Fibroblast of lung (primary cell): ENCODE measurements at regions not wholly inside any gene's neighbourhood (a gene's known extent, or its start where the extent isn't known, plus 50 kb on each side); places are given as distances from the start of the nearest gene placed in this dataset.

ENCODE experiments used
- DNase-seq, 2 donors: peaks; one replicate each; pipeline versions ENCODE4 v3.0.0 to v3.0.0-alpha.2; 2010; ENCODE audit warnings: low read depth in 2 of 2
- H2AFZ ChIP-seq: 2 replicates; pipeline ENCODE4 v1.5.1; 2012; ENCODE audit warnings: low read length, control low read depth, inconsistent platforms
- H3K27ac ChIP-seq: 2 replicates; pipeline ENCODE4 v1.5.1; 2011; ENCODE audit warnings: low read length, control low read depth; ENCODE audit not compliant: insufficient read depth
- H3K27me3 ChIP-seq: 2 replicates; pipeline ENCODE4 v1.5.1; 2011; ENCODE audit warnings: mild to moderate bottlenecking, low read length; ENCODE audit not compliant: control insufficient read depth, insufficient read depth
- H3K36me3 ChIP-seq: 2 replicates; pipeline ENCODE4 v1.5.1; 2011; ENCODE audit warnings: low read length; ENCODE audit not compliant: control insufficient read depth, insufficient read depth
- H3K4me1 ChIP-seq: 2 replicates; pipeline ENCODE4 v1.5.1; 2011; ENCODE audit warnings: low read length; ENCODE audit not compliant: control insufficient read depth, insufficient read depth; ENCODE audit errors: extremely low read depth
- H3K4me2 ChIP-seq: 2 replicates; pipeline ENCODE4 v1.5.1; 2011; ENCODE audit warnings: low read length, control low read depth; ENCODE audit not compliant: insufficient read depth; ENCODE audit errors: extremely low read depth
- H3K4me3 ChIP-seq, 4 experiments: fragments of 200-600 bp in 1 of 4; sonication (generic) in 1 of 4; replicated peaks in 1 of 4; 2 replicates each; pipeline ENCODE4 v1.5.1; 2011 to 2016; ENCODE audit warnings: low read length in 4 of 4, low read depth in 3 of 4, mild to moderate bottlenecking in 3 of 4, control low read depth in 2 of 4, inconsistent platforms in 1 of 4, mixed read lengths in 1 of 4; ENCODE audit not compliant: insufficient read depth in 1 of 4; ENCODE audit errors: control extremely low read depth in 1 of 4
- H3K79me2 ChIP-seq: 2 replicates; pipeline ENCODE4 v1.5.1; 2012; ENCODE audit warnings: mild to moderate bottlenecking, low read length, inconsistent platforms; ENCODE audit not compliant: control insufficient read depth, insufficient read depth
- H3K9ac ChIP-seq: 2 replicates; pipeline ENCODE4 v1.5.1; 2011; ENCODE audit warnings: mild to moderate bottlenecking, low read length, control low read depth; ENCODE audit not compliant: insufficient read depth
- H3K9me3 ChIP-seq: 2 replicates; pipeline ENCODE4 v1.5.1; 2012; ENCODE audit warnings: low read depth, low read length; ENCODE audit not compliant: control insufficient read depth, insufficient read depth
- H4K20me1 ChIP-seq: 2 replicates; pipeline ENCODE4 v1.5.1; 2011; ENCODE audit warnings: low read length; ENCODE audit not compliant: control insufficient read depth, insufficient read depth; ENCODE audit errors: extremely low read depth
- CTCF ChIP-seq, 2 donors: IDR thresholded peaks in 1 of 2; conservative IDR thresholded peaks in 1 of 2; 1 replicate in 1 of 2; 2 replicates in 1 of 2; pipeline ENCODE4 v1.5.1; 2011 to 2012; ENCODE audit warnings: low read length in 2 of 2, control low read depth in 1 of 2, inconsistent platforms in 1 of 2, low read depth in 1 of 2, mild to moderate bottlenecking in 1 of 2
- EZH2 ChIP-seq: IDR thresholded peaks from 2 replicates; pipeline ENCODE4 v1.5.1; 2012; ENCODE audit warnings: low read length, control low read depth, mild to moderate bottlenecking; ENCODE audit errors: missing control alignments

DNA sequence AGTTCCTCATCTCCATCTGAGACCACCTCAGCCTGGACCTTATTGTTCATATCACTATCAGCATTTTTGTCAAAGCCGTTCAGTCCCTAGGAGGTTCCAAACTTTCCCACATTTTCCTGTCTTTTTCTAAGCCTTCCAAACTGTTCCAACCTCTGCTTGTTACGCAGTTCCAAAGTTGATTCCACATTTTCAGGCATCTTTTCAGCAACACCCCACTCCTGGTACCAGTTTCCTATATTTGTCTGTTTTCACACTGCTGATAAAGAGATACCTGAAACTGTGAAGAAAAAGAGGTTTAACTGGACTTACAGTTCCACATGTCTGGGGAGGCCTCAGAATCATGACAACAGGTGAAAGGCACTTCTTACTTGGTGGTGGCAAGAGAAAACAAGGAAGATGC, 622.1 kb downstream of the MAT2B start:
- DNase-seq = no peak
- Histone ChIP-seq H2AFZ (no peak overlapping the region), H3K9me3 (no peaks in the 10 kb centered on the region), H3K4me3 (no peak overlapping the region), H3K27me3 (no peaks in the 10 kb centered on the region), H4K20me1 (no peaks in the 10 kb centered on the region), H3K9ac (no peak overlapping the region), H3K36me3 (no peaks in the 10 kb centered on the region), H3K27ac (no peak overlapping the region), H3K4me2 (no peak overlapping the region), H3K4me1 (no peaks in the 10 kb centered on the region), H3K79me2 (no peaks in the 10 kb centered on the region)
- no peak for TF ChIP-seq CTCF (conservative IDR thresholded peaks at IDR 0.05 in 1 of 2, IDR thresholded peaks at IDR 0.05 in 1 of 2; ENCODE audit: low read depth in 1 of 2, low read length in 2 of 2)
- no peak for TF ChIP-seq EZH2

GRCh38 chr5:164132358-164132757, 626.9 kb downstream of the MAT2B start:
- H3K36me3 ChIP-seq = no peaks in the 10 kb centered on the region
- DNase-seq = no peak
- no peaks in the 10 kb centered on the region for H4K20me1 ChIP-seq
- no peak overlapping the region for H3K4me2 ChIP-seq
- H3K4me1 ChIP-seq = no peaks in the 10 kb centered on the region
- no peaks in the 10 kb centered on the region for H3K9me3 ChIP-seq
- H3K27ac ChIP-seq = no peak overlapping the region
- no peak overlapping the region for H3K9ac ChIP-seq
- H2AFZ ChIP-seq = no peak overlapping the region
- no peak for TF ChIP-seq CTCF (conservative IDR thresholded peaks at IDR 0.05 in 1 of 2, IDR thresholded peaks at IDR 0.05 in 1 of 2; ENCODE audit: low read depth in 1 of 2, low read length in 2 of 2)
- TF ChIP-seq EZH2 = no peak
- no peaks in the 10 kb centered on the region for H3K79me2 ChIP-seq
- H3K27me3 ChIP-seq = no peaks in the 10 kb centered on the region
- H3K4me3 ChIP-seq = no peak overlapping the region

DNA sequence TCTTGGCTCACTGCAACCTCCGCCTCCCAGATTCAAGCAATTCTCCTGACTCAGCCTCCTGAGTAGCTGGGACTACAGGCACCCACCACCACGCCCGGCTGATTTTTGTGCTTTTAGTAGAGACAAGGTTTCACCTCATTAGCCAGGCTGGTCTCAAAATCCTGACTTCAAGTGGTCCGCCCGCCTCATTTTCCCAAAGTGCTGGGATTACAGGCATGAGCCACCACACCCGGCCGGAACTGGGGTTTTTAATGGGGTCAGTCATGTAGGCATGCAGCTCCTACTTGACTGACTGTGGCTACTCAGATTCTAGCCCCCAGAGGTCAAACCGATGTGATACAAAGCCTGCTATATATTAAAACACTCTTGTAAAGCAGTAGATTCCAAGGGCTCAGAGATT, 631.7 kb downstream of the MAT2B start:
- Histone ChIP-seq H3K9ac (no peak overlapping the region), H3K4me2 (no peak overlapping the region), H3K4me3 (no peak overlapping the region), H3K4me1 (no peaks in the 10 kb centered on the region), H3K79me2 (no peaks in the 10 kb centered on the region), H4K20me1 (no peaks in the 10 kb centered on the region), H3K27me3 (no peaks in the 10 kb centered on the region), H3K9me3 (no peaks in the 10 kb centered on the region), H2AFZ (no peak overlapping the region), H3K27ac (no peak overlapping the region), H3K36me3 (no peaks in the 10 kb centered on the region)
- DNase-seq = no peak
- TF ChIP-seq CTCF (conservative IDR thresholded peaks at IDR 0.05 in 1 of 2, IDR thresholded peaks at IDR 0.05 in 1 of 2; ENCODE audit: low read depth in 1 of 2, low read length in 2 of 2) = no peak
- TF ChIP-seq EZH2 = no peak
